Liver (tissue), 8 donors: ENCODE measurements at regions not wholly inside any gene's neighbourhood (a gene's known extent, or its start where the extent isn't known, plus 50 kb on each side); places are given as distances from the start of the nearest gene placed in this dataset.

Source experiments
- DNase-seq: peaks from one replicate; pipeline ENCODE4 v3.0.0-alpha.2; 2017; ENCODE audit warnings: low spot score
- H3K27ac ChIP-seq, 2 donors: one replicate each; pipeline ENCODE4 v1.7.0; 2013; ENCODE audit warnings: inconsistent platforms in 2 of 2, low read length in 2 of 2, control low read depth in 1 of 2, low read depth in 1 of 2, mild to moderate bottlenecking in 1 of 2
- H3K27me3 ChIP-seq, 4 donors: one replicate each; pipeline versions ENCODE4 v1.6.1 to v1.7.0; 2013; ENCODE audit warnings: low read length in 3 of 4, inconsistent platforms in 1 of 4, mild to moderate bottlenecking in 1 of 4, moderate library complexity in 1 of 4; ENCODE audit not compliant: control insufficient read depth in 4 of 4, insufficient read depth in 4 of 4
- H3K36me3 ChIP-seq, 4 donors: one replicate each; pipeline versions ENCODE4 v1.6.1 to v1.7.0; 2013; ENCODE audit warnings: low read length in 3 of 4, mild to moderate bottlenecking in 3 of 4, low read depth in 1 of 4, moderate library complexity in 1 of 4; ENCODE audit not compliant: control insufficient read depth in 4 of 4, insufficient read depth in 3 of 4
- H3K4me1 ChIP-seq, 4 donors: one replicate each; pipeline versions ENCODE4 v1.6.1 to v1.7.0; 2013; ENCODE audit warnings: low read length in 3 of 4, mild to moderate bottlenecking in 3 of 4, moderate library complexity in 1 of 4; ENCODE audit not compliant: control insufficient read depth in 4 of 4, insufficient read depth in 4 of 4
- H3K4me3 ChIP-seq, 3 donors: one replicate each; pipeline versions ENCODE4 v1.6.1 to v1.7.0; 2013; ENCODE audit warnings: low read length in 3 of 3, control low read depth in 1 of 3, low read depth in 1 of 3, mild to moderate bottlenecking in 1 of 3
- H3K9ac ChIP-seq, 2 donors: one replicate each; pipeline ENCODE4 v1.7.0; 2013; ENCODE audit warnings: low read length in 2 of 2, mild to moderate bottlenecking in 2 of 2, moderate library complexity in 2 of 2, control low read depth in 1 of 2, low read depth in 1 of 2
- H3K9me3 ChIP-seq, 4 donors: one replicate each; pipeline versions ENCODE4 v1.6.1 to v1.7.0; 2013; ENCODE audit warnings: low read length in 3 of 4; ENCODE audit not compliant: control insufficient read depth in 4 of 4
- FOXA1 ChIP-seq: IDR thresholded peaks from 2 replicates; pipeline ENCODE4 v1.6.1; 2016; ENCODE audit warnings: antibody characterized with exemption
- FOXA2 ChIP-seq: IDR thresholded peaks from 2 replicates; pipeline ENCODE4 v1.6.1; 2016; ENCODE audit warnings: antibody characterized with exemption
- GABPA ChIP-seq, 2 donors: IDR thresholded peaks in 1 of 2; conservative IDR thresholded peaks in 1 of 2; 2 replicates each; pipeline ENCODE4 v1.6.1; 2016; ENCODE audit warnings: antibody characterized with exemption in 2 of 2, mild to moderate bottlenecking in 1 of 2, moderate library complexity in 1 of 2
- HNF4G ChIP-seq: IDR thresholded peaks from 2 replicates; pipeline ENCODE4 v1.6.1; 2016; ENCODE audit warnings: antibody characterized with exemption
- JUND ChIP-seq, 2 donors: IDR thresholded peaks; 2 replicates each; pipeline ENCODE4 v1.6.1; 2016; ENCODE audit warnings: antibody characterized with exemption in 2 of 2
- NR2F2 ChIP-seq: IDR thresholded peaks from 2 replicates; pipeline ENCODE4 v1.6.1; 2016; ENCODE audit warnings: antibody characterized with exemption
- RAD21 ChIP-seq, 2 donors: IDR thresholded peaks; 2 replicates each; pipeline ENCODE4 v1.6.1; 2016; ENCODE audit warnings: antibody characterized with exemption in 2 of 2, mild to moderate bottlenecking in 2 of 2
- RXRA ChIP-seq, 2 donors: IDR thresholded peaks; 2 replicates each; pipeline ENCODE4 v1.6.1; 2017 to 2018; ENCODE audit warnings: antibody characterized with exemption in 2 of 2, mild to moderate bottlenecking in 1 of 2
- SP1 ChIP-seq: IDR thresholded peaks from 2 replicates; pipeline ENCODE4 v1.6.1; 2018; ENCODE audit warnings: antibody characterized with exemption, mild to moderate bottlenecking
- TAF1 ChIP-seq: conservative IDR thresholded peaks from 2 replicates; pipeline ENCODE4 v1.6.1; 2016; ENCODE audit warnings: antibody characterized with exemption, mild to moderate bottlenecking
- YY1 ChIP-seq: IDR thresholded peaks from 2 replicates; pipeline ENCODE4 v1.6.1; 2016; ENCODE audit warnings: antibody characterized with exemption, mild to moderate bottlenecking
- WGBS: extraction: QIAGEN DNeasy Blood & Tissue Kit; methylation state at CpG from one replicate; pipeline ENCODE4 v1.1.7; 2013; 5-methylcytosine and 5-hydroxymethylcytosine counted together
- TF ChIP-seq, protein P1 (sequence below): IDR thresholded peaks from 2 replicates; pipeline ENCODE4 v1.6.1; 2016; ENCODE audit warnings: antibody characterized with exemption
- TF ChIP-seq, protein P2 (sequence below): IDR thresholded peaks from 2 replicates; pipeline ENCODE4 v1.6.1; 2016; ENCODE audit warnings: antibody characterized with exemption
- TF ChIP-seq, protein P3 (sequence below): fragments of 150-350 bp; IDR thresholded peaks from 2 replicates; pipeline ENCODE4 v1.5.1; 2017; ENCODE audit warnings: improper control_type of control experiment, low read depth, low read length; ENCODE audit not compliant: missing input control
- TF ChIP-seq, protein P4 (sequence below): IDR thresholded peaks from 2 replicates; pipeline ENCODE4 v1.6.1; 2016; ENCODE audit warnings: antibody characterized with exemption, mild to moderate bottlenecking
- donor health status: healthy.
- donor health status: healthy.
- donor health status: healthy.
- donor health status: healthy.
- donor health status: healthy.

DNA sequence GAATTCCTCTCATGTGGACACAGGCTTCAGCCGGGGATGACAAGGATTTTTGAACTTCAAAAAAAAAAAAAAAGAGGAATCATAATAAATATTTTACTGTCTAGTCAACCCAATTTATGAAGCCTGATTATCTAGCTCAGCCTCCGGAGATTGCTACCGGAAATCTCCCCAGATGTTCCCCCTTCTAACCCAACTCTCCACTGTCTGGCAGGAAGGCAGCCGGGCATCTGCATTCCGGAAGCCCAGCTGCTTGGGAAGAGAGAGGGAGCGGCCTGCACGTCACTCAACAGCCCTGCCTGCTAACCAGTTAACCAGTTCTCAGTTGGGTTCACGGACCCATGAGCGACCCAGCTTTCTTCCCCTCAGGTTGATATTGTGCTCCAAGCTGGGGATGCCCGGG, 87.2 kb upstream of the POU3F3 start:
- Histone ChIP-seq H3K9ac (no peak overlapping the region), H3K27ac (no peak overlapping the region), H3K4me3 (no peak overlapping the region), H3K27me3 (no peaks in the 10 kb centered on the region), H3K4me1 (no peaks in the 10 kb centered on the region), H3K9me3 (no peaks in the 10 kb centered on the region), H3K36me3 (no peaks in the 10 kb centered on the region)
- no peak for TF ChIP-seq YY1
- no peak for TF ChIP-seq NR2F2
- TF ChIP-seq, protein P1, sequence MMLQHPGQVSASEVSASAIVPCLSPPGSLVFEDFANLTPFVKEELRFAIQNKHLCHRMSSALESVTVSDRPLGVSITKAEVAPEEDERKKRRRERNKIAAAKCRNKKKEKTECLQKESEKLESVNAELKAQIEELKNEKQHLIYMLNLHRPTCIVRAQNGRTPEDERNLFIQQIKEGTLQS = no peak
- TF ChIP-seq TAF1 = no peak
- TF ChIP-seq RAD21 (IDR thresholded peaks at IDR 0.05) = no peak
- no peak for TF ChIP-seq GABPA (IDR thresholded peaks at IDR 0.05 in 1 of 2, conservative IDR thresholded peaks at IDR 0.05 in 1 of 2)
- TF ChIP-seq, protein P2, sequence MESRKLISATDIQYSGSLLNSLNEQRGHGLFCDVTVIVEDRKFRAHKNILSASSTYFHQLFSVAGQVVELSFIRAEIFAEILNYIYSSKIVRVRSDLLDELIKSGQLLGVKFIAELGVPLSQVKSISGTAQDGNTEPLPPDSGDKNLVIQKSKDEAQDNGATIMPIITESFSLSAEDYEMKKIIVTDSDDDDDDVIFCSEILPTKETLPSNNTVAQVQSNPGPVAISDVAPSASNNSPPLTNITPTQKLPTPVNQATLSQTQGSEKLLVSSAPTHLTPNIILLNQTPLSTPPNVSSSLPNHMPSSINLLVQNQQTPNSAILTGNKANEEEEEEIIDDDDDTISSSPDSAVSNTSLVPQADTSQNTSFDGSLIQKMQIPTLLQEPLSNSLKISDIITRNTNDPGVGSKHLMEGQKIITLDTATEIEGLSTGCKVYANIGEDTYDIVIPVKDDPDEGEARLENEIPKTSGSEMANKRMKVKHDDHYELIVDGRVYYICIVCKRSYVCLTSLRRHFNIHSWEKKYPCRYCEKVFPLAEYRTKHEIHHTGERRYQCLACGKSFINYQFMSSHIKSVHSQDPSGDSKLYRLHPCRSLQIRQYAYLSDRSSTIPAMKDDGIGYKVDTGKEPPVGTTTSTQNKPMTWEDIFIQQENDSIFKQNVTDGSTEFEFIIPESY = no peak
- TF ChIP-seq HNF4G = no peak
- no peak for TF ChIP-seq FOXA2
- no peak for TF ChIP-seq SP1
- TF ChIP-seq, protein P3, sequence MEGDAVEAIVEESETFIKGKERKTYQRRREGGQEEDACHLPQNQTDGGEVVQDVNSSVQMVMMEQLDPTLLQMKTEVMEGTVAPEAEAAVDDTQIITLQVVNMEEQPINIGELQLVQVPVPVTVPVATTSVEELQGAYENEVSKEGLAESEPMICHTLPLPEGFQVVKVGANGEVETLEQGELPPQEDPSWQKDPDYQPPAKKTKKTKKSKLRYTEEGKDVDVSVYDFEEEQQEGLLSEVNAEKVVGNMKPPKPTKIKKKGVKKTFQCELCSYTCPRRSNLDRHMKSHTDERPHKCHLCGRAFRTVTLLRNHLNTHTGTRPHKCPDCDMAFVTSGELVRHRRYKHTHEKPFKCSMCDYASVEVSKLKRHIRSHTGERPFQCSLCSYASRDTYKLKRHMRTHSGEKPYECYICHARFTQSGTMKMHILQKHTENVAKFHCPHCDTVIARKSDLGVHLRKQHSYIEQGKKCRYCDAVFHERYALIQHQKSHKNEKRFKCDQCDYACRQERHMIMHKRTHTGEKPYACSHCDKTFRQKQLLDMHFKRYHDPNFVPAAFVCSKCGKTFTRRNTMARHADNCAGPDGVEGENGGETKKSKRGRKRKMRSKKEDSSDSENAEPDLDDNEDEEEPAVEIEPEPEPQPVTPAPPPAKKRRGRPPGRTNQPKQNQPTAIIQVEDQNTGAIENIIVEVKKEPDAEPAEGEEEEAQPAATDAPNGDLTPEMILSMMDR = no peak
- no peak for DNase-seq
- 61% methylated on average over 10 of the region's 10 CpGs for WGBS

DNA sequence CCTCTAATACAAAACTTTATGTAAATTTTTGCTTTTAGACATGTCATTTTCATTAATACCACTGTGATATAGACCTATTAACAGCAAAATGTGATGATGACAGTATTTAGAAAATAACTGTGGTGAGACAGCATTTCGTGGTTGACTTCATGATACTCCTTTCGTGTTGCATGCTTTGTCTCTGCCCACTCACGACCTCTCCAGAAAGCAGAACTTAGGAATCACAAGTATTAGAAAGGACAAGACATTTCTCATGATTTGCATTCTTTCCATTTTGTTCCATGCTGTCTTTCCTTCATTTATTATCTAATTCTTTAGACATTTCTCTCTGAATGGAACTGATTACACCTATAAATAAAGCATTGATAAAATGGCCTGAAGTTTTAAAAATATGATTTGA, 85.2 kb upstream of the POU3F3 start:
- no peak overlapping the region for H3K4me3 ChIP-seq
- WGBS = 47% methylated on average over 3 of the region's 3 CpGs

More for the DNA sequence above, 85.2 kb upstream of the POU3F3 start:
- TF ChIP-seq, protein P4, sequence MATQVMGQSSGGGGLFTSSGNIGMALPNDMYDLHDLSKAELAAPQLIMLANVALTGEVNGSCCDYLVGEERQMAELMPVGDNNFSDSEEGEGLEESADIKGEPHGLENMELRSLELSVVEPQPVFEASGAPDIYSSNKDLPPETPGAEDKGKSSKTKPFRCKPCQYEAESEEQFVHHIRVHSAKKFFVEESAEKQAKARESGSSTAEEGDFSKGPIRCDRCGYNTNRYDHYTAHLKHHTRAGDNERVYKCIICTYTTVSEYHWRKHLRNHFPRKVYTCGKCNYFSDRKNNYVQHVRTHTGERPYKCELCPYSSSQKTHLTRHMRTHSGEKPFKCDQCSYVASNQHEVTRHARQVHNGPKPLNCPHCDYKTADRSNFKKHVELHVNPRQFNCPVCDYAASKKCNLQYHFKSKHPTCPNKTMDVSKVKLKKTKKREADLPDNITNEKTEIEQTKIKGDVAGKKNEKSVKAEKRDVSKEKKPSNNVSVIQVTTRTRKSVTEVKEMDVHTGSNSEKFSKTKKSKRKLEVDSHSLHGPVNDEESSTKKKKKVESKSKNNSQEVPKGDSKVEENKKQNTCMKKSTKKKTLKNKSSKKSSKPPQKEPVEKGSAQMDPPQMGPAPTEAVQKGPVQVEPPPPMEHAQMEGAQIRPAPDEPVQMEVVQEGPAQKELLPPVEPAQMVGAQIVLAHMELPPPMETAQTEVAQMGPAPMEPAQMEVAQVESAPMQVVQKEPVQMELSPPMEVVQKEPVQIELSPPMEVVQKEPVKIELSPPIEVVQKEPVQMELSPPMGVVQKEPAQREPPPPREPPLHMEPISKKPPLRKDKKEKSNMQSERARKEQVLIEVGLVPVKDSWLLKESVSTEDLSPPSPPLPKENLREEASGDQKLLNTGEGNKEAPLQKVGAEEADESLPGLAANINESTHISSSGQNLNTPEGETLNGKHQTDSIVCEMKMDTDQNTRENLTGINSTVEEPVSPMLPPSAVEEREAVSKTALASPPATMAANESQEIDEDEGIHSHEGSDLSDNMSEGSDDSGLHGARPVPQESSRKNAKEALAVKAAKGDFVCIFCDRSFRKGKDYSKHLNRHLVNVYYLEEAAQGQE = no peak
- TF ChIP-seq FOXA2 (no peak), NR2F2 (no peak), GABPA (IDR thresholded peaks at IDR 0.05 in 1 of 2, conservative IDR thresholded peaks at IDR 0.05 in 1 of 2) (no peak), JUND (IDR thresholded peaks at IDR 0.05) (no peak), HNF4G (no peak), TAF1 (no peak), FOXA1 (no peak), RAD21 (IDR thresholded peaks at IDR 0.05) (no peak), RXRA (IDR thresholded peaks at IDR 0.05) (no peak)
- TF ChIP-seq, protein P3 = no peak
- no peak for DNase-seq
- Histone ChIP-seq H3K36me3 (no peaks in the 10 kb centered on the region), H3K27me3 (no peaks in the 10 kb centered on the region), H3K4me1 (no peaks in the 10 kb centered on the region), H3K9me3 (no peaks in the 10 kb centered on the region), H3K9ac (no peak overlapping the region), H3K27ac (no peak overlapping the region)
